ENCODE measurements at regions not wholly inside any gene's neighbourhood (a gene's known extent, or its start where the extent isn't known, plus 50 kb on each side); places are given as distances from the start of the nearest gene placed in this dataset.

GRCh38 chr21:27722095-27722494 lies 755.2 kb upstream of the ADAMTS5 start:
- TF ChIP-seq CTCF (IDR thresholded peaks at IDR 0.05), result no peak
- no peak for TF ChIP-seq POLR2A (IDR thresholded peaks at IDR 0.05)

Data from uterus (tissue), 2 donors.